ENCODE measurements at regions not wholly inside any gene's neighbourhood (a gene's known extent, or its start where the extent isn't known, plus 50 kb on each side); places are given as distances from the start of the nearest gene placed in this dataset.

- peak; percentile 91 to 97 (median 93) for TF ChIP-seq CTCF (IDR thresholded peaks at IDR 0.05)
- no peak for TF ChIP-seq POLR2A (IDR thresholded peaks at IDR 0.05)
These were observed 53.3 kb downstream of the RGS12 start for GRCh38 chr4:3346146-3346545.

All from right lobe of liver (tissue), 4 donors.